ENCODE measurements at regions not wholly inside any gene's neighbourhood (a gene's known extent, or its start where the extent isn't known, plus 50 kb on each side); places are given as distances from the start of the nearest gene placed in this dataset.

DNA sequence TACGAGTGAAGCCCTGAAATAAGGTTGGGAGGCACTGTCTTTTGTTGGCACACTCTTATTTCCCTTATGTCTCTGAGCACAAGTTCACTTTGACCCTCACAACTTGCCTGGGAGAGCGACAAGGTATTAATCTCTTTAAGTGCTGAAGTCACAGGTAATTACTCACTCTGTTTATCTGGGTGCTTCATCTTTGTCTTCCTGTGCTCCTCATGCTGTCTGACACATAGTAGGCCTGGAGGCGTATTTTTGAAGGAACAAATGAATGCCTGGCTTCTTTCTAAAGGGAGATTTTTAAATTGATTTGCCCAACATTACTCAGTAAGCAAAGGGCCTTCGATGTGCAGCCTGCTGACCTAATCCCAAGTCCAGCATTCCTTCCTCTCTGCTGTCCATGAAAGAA is 507.1 kb upstream of the TNP1 start:
- H3K4me3 ChIP-seq (ENCODE audit: low read depth, low read length): no peak overlapping the region
- no peaks in the 10 kb centered on the region for H3K27me3 ChIP-seq (ENCODE audit: control insufficient read depth, insufficient read depth, low read length)
- no peaks in the 10 kb centered on the region for H3K79me2 ChIP-seq
- H3K4me2 ChIP-seq (ENCODE audit: low read length): no peak overlapping the region
- no peaks in the 10 kb centered on the region for H3K36me3 ChIP-seq (ENCODE audit: control insufficient read depth, insufficient read depth, low read length)
- H2AFZ ChIP-seq: no peak overlapping the region
- peaks cover under 1% of the 10 kb centered on the region for H3K4me1 ChIP-seq
- no peak overlapping the region for H3K27ac ChIP-seq
- H3K9me3 ChIP-seq (ENCODE audit: control insufficient read depth, low read length): no peaks in the 10 kb centered on the region
- TF ChIP-seq CTCF (IDR thresholded peaks at IDR 0.05): no peak
- H3K9ac ChIP-seq: no peak overlapping the region

DNA sequence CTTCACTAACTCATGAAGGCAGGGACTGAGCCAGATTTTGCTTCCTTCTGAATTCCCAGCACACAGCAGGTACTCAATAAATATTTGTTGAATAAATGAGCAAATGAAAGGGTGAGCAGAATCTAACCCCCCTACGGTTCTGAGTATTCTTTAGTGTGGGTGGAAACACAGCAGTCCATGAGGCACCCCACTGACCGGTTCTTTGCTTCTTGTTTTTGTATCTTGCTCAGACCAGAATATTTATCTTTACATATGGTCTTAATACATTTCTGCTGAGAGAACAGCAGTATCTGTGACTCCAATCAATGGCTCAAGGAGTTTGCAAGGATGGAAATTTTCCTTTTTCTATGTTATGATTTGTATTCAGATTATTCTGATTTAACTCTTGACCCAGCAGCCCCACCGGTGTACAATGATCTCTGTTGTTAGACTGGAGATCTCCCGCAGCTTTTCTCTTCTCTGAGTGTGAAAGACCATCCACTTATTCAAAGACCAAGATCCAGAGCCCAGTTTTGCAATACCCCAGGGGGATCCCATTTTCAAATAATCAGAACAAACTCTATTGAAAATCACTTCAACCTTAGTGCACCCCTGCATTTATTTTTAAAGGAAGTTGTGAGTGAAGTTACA is 506.5 kb upstream of the TNP1 start:
- Histone ChIP-seq H3K9me3 (ENCODE audit: control insufficient read depth, low read length) (no peaks in the 10 kb centered on the region), H2AFZ (no peak overlapping the region), H3K4me3 (ENCODE audit: low read depth, low read length) (no peak overlapping the region), H3K79me2 (no peaks in the 10 kb centered on the region), H3K27ac (no peak overlapping the region), H3K4me1 (peaks cover 6% of the 10 kb centered on the region), H3K9ac (no peak overlapping the region), H3K27me3 (ENCODE audit: control insufficient read depth, insufficient read depth, low read length) (no peaks in the 10 kb centered on the region), H3K4me2 (ENCODE audit: low read length) (no peak overlapping the region), H3K36me3 (ENCODE audit: control insufficient read depth, insufficient read depth, low read length) (no peaks in the 10 kb centered on the region)
- TF ChIP-seq CTCF (IDR thresholded peaks at IDR 0.05): no peak

DNA sequence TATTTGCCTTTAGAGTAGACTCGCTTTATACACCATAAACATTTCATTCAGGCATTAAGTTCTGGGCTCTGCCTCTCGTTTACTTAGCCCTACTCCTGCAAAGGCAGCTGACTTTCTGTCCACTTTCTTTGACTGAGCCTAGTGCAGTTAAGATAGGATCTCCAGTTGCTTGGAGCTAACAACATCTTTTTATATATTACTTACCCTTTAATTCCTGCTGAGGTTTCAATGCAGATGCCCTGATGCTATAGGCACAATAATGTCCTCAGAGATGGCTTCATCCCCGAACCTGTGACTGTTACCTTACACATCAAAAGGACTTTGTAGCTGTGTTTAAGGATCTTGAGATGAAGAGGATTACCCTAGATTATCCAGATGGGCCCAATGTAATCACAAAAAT is 505.8 kb upstream of the TNP1 start:
- no peaks in the 10 kb centered on the region for H3K36me3 ChIP-seq (ENCODE audit: control insufficient read depth, insufficient read depth, low read length)
- no peak for TF ChIP-seq CTCF (IDR thresholded peaks at IDR 0.05)
- H3K27me3 ChIP-seq (ENCODE audit: control insufficient read depth, insufficient read depth, low read length): no peaks in the 10 kb centered on the region
- no peaks in the 10 kb centered on the region for H3K79me2 ChIP-seq
- no peak overlapping the region for H3K27ac ChIP-seq
- H3K9ac ChIP-seq: no peak overlapping the region
- no peak overlapping the region for H2AFZ ChIP-seq
- peaks cover 9% of the 10 kb centered on the region for H3K4me1 ChIP-seq
- H3K4me2 ChIP-seq (ENCODE audit: low read length): no peak overlapping the region
- H3K9me3 ChIP-seq (ENCODE audit: control insufficient read depth, low read length): no peaks in the 10 kb centered on the region
- no peak overlapping the region for H3K4me3 ChIP-seq (ENCODE audit: low read depth, low read length)

DNA sequence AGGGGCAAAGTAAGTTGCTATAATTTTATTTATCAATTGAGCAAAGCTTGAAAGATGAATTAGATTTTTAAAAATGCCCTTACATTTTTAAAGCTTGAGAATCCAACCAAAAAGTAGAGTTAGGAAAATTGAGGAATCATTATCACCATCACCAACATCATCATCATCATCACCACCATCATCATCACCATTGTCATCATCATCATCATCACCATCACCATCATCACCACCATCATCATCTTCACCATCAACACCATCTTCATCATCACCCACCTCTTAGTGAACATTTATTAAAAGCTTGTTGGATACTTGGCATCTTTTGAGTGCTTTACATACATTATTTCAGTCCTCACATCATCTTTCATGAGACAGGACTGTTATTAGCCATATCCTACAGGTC is 504.4 kb upstream of the TNP1 start:
- Histone ChIP-seq H3K4me2 (ENCODE audit: low read length) (no peak overlapping the region), H3K4me1 (peaks cover 9% of the 10 kb centered on the region), H3K79me2 (no peaks in the 10 kb centered on the region), H3K27me3 (ENCODE audit: control insufficient read depth, insufficient read depth, low read length) (no peaks in the 10 kb centered on the region), H3K9ac (no peak overlapping the region), H2AFZ (no peak overlapping the region), H3K4me3 (ENCODE audit: low read depth, low read length) (no peak overlapping the region), H3K9me3 (ENCODE audit: control insufficient read depth, low read length) (no peaks in the 10 kb centered on the region), H3K27ac (no peak overlapping the region), H3K36me3 (ENCODE audit: control insufficient read depth, insufficient read depth, low read length) (no peaks in the 10 kb centered on the region)
- TF ChIP-seq CTCF (IDR thresholded peaks at IDR 0.05): no peak

GRCh38 chr2:217363470-217363869 is 503.6 kb upstream of the TNP1 start:
- Histone ChIP-seq H3K4me3 (ENCODE audit: low read depth, low read length) (no peak overlapping the region), H3K9ac (no peak overlapping the region), H3K4me1 (peaks cover 9% of the 10 kb centered on the region), H3K27ac (no peak overlapping the region), H3K27me3 (ENCODE audit: control insufficient read depth, insufficient read depth, low read length) (no peaks in the 10 kb centered on the region), H3K79me2 (no peaks in the 10 kb centered on the region), H2AFZ (no peak overlapping the region), H3K9me3 (ENCODE audit: control insufficient read depth, low read length) (no peaks in the 10 kb centered on the region), H3K36me3 (ENCODE audit: control insufficient read depth, insufficient read depth, low read length) (no peaks in the 10 kb centered on the region), H3K4me2 (ENCODE audit: low read length) (no peak overlapping the region)
- TF ChIP-seq CTCF (IDR thresholded peaks at IDR 0.05): no peak
